Fibroblast of pulmonary artery (primary cell): ENCODE measurements at regions not wholly inside any gene's neighbourhood (a gene's known extent, or its start where the extent isn't known, plus 50 kb on each side); places are given as distances from the start of the nearest gene placed in this dataset.

Experiments used
- DNase-seq: peaks from one replicate; pipeline ENCODE4 v3.0.0-alpha.2; 2010; ENCODE audit warnings: low read depth
- H3K4me3 ChIP-seq: replicated peaks from 2 replicates; pipeline ENCODE4 v1.5.1; 2011; ENCODE audit warnings: low read depth, mild to moderate bottlenecking, control low read depth, low read length, moderate library complexity
- CTCF ChIP-seq: IDR thresholded peaks from 2 replicates; pipeline ENCODE4 v1.5.1; 2011; ENCODE audit warnings: mild to moderate bottlenecking, control low read depth, low read length, inconsistent platforms; ENCODE audit errors: missing control alignments

GRCh38 chr9:6703898-6704639 is 53.7 kb upstream of the KDM4C start:
- TF ChIP-seq CTCF: no peak
- DNase-seq: peak; percentile 86
- H3K4me3 ChIP-seq: peak overlapping the region; percentile 71

GRCh38 chr9:6702707-6703106 is 55.1 kb upstream of the KDM4C start:
- no peak overlapping the region for H3K4me3 ChIP-seq
- DNase-seq: no peak
- no peak for TF ChIP-seq CTCF

GRCh38 chr9:6696178-6696577 is 50.6 kb upstream of the GLDC start:
- TF ChIP-seq CTCF: no peak
- no peak for DNase-seq
- H3K4me3 ChIP-seq: no peak overlapping the region

- no peak overlapping the region for H3K4me3 ChIP-seq
- no peak for TF ChIP-seq CTCF
Measured at GRCh38 chr9:6695121-6695814, 49.7 kb upstream of the GLDC start.

More at GRCh38 chr9:6695121-6695814, 49.7 kb upstream of the GLDC start:
- no peak for DNase-seq
